ENCODE measurements at regions not wholly inside any gene's neighbourhood (a gene's known extent, or its start where the extent isn't known, plus 50 kb on each side); places are given as distances from the start of the nearest gene placed in this dataset.
"Not testable (repeated sequence)": the region's sequence is repeated elsewhere in the genome, so short reads cannot be mapped to it uniquely, and the experiment has no call there.

DNA sequence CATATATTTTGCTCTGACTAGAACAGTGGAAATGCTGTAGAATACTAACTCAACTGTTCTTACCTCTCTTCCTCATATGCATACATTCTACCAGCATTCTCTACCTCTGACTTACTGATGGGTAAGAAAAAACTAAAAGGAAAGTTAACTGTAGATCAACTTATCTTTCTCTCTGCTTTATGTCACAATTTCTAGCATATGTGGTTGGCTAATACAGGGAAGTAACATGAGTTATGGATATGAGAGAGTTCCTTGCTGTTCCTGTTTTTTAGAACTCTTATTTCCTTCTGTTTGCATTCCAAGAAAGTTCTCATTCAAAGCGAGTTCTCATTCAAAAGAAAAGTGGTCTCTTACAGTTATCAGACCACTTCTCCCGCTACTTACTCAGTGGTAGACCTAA lies 226.8 kb upstream of the SGK1 start:
- Histone ChIP-seq H3K4me3 (no peak overlapping the region), H3K36me3 (no peaks in the 10 kb centered on the region), H3K27ac (no peak overlapping the region), H3K27me3 (no peaks in the 10 kb centered on the region), H3K9me3 (no peaks in the 10 kb centered on the region), H3K4me1 (no peaks in the 10 kb centered on the region)
- no peak for DNase-seq
- TF ChIP-seq, protein P1, sequence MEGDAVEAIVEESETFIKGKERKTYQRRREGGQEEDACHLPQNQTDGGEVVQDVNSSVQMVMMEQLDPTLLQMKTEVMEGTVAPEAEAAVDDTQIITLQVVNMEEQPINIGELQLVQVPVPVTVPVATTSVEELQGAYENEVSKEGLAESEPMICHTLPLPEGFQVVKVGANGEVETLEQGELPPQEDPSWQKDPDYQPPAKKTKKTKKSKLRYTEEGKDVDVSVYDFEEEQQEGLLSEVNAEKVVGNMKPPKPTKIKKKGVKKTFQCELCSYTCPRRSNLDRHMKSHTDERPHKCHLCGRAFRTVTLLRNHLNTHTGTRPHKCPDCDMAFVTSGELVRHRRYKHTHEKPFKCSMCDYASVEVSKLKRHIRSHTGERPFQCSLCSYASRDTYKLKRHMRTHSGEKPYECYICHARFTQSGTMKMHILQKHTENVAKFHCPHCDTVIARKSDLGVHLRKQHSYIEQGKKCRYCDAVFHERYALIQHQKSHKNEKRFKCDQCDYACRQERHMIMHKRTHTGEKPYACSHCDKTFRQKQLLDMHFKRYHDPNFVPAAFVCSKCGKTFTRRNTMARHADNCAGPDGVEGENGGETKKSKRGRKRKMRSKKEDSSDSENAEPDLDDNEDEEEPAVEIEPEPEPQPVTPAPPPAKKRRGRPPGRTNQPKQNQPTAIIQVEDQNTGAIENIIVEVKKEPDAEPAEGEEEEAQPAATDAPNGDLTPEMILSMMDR (IDR thresholded peaks at IDR 0.05): no peak
- TF ChIP-seq POLR2A (IDR thresholded peaks at IDR 0.05): no peak
- intact Hi-C loops (cut with DNase I; ENCODE audit: low total_unique reads): no loop called here

DNA sequence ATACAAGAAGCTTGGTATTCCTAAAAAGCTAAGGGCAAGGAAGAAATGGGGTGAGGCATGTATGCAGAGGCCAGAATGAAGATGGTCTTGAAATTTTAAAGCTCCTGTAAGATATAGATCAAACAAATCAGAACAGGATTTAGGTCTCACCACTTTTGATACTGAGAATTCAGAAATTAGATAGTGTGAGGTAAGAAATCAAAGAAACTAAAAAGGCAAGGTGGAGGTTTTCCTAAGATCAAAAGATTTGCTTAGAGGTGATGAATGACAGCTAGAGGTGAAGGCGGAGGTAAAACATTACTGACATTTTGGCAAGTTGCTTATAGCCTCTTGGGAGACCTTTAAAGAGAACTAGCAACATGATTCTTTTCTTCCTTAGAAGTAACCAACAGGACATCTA lies 225.2 kb upstream of the SGK1 start:
- no peak for DNase-seq
- intact Hi-C loops (cut with DNase I; ENCODE audit: low total_unique reads): no loop called here
- TF ChIP-seq POLR2A (IDR thresholded peaks at IDR 0.05): no peak
- TF ChIP-seq, protein P1 (IDR thresholded peaks at IDR 0.05): no peak
- Histone ChIP-seq H3K36me3 (no peaks in the 10 kb centered on the region), H3K27ac (no peak overlapping the region), H3K27me3 (no peaks in the 10 kb centered on the region), H3K4me1 (no peaks in the 10 kb centered on the region), H3K4me3 (no peak overlapping the region), H3K9me3 (no peaks in the 10 kb centered on the region)

DNA sequence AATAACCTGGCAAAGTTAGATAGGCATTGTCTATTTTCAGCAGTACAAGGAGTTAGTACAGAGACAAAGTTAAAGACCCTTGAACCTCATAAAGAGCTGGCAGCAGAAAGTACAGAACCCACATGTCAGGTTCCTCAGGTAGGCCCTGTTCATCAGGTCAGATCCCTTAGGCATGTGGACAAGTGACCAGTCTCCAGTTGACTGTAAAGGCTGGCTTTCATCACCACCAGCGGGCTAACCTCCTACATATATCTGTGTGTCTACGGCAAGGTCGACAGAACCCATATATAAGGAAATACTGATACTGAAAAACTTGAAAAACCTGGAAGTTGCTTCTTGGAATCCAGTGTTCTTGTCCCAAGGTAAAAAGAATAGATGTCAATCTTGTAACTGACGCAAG lies 223.1 kb upstream of the SGK1 start:
- intact Hi-C loops (cut with DNase I; ENCODE audit: low total_unique reads): no loop called here
- no peak overlapping the region for H3K4me3 ChIP-seq
- no peak overlapping the region for H3K27ac ChIP-seq

DNA sequence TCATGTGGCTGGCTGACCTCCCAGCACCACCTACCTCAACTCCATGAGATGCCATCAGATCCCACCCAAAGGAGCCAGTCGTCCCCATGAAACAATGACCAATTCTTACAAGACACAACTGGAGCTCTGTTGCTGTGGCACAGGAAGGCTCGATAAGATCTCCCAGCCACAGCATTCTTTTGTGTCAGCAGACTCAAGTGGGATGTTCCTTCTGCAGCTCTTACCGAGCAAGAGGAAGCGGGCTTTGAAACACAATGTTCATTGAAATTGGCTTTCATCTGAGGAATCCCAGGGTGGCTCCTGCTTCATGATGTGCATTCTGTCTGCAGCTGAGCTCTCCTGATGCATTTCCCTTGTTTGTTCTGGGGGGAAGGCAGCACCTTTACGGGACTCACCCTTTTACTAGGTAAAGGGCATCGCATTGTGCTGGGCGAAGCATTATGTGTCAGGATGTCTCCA lies 222.0 kb upstream of the SGK1 start:
- no peaks in the 10 kb centered on the region for H3K4me1 ChIP-seq
- no peaks in the 10 kb centered on the region for H3K9me3 ChIP-seq
- DNase-seq: peak in 1 of 2 donors; percentile 22
- TF ChIP-seq, protein P1 (IDR thresholded peaks at IDR 0.05): no peak
- TF ChIP-seq POLR2A (IDR thresholded peaks at IDR 0.05): no peak
- intact Hi-C loops (cut with DNase I; ENCODE audit: low total_unique reads): no loop called here
- H3K4me3 ChIP-seq: no peak overlapping the region
- H3K27ac ChIP-seq: no peak overlapping the region
- no peaks in the 10 kb centered on the region for H3K36me3 ChIP-seq
- no peaks in the 10 kb centered on the region for H3K27me3 ChIP-seq

More for the DNA sequence above, 223.1 kb upstream of the SGK1 start:
- no peaks in the 10 kb centered on the region for H3K9me3 ChIP-seq
- DNase-seq: no peak
- no peaks in the 10 kb centered on the region for H3K27me3 ChIP-seq
- no peaks in the 10 kb centered on the region for H3K4me1 ChIP-seq
- H3K36me3 ChIP-seq: no peaks in the 10 kb centered on the region
- TF ChIP-seq POLR2A (IDR thresholded peaks at IDR 0.05): no peak
- TF ChIP-seq, protein P1 (IDR thresholded peaks at IDR 0.05): no peak

DNA sequence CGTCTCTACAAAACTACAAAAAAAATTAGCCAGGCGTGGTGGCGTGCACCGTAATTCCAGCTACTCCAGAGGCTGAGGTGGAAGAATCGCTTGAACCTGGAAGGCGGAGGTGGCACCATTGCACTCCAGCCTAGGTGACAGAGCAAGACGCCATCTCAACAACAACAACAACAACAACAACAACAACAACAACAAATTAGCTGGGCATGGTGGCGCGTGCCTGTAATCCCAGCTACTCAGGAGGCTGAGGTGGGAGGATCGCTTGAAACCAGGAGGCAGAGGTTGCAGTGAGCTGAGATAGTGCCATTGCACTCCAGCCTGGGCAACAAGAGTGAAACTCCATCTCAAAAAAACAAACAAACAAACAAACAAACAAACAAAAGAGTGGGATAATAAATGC lies 219.9 kb upstream of the SGK1 start:
- H3K36me3 ChIP-seq; intact Hi-C loops (cut with DNase I; ENCODE audit: low total_unique reads); H3K9me3 ChIP-seq; H3K27ac ChIP-seq; H3K4me3 ChIP-seq; H3K4me1 ChIP-seq; DNase-seq; H3K27me3 ChIP-seq: not testable (repeated sequence)

DNA sequence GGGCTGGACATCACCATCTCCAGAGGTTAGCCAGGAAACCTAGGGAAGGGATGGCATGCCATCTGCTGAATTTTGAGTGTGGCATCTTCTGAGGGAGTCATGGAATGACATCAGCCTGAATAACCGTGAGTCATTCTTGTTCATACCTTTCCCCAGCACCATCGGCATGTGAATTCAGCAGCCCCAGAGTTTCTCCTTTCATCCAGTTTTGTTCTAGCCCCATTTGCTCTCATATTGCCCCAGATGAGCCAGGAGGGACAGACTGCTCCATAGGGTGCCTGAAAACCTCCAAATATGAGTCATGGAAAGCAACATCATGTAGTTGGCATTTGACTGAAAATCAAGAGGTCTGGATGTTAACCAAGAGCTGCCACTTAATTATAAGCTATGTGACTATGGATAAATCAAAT lies 219.2 kb upstream of the SGK1 start:
- DNase-seq: no peak
- no peaks in the 10 kb centered on the region for H3K4me1 ChIP-seq
- H3K27ac ChIP-seq: no peak overlapping the region
- no peaks in the 10 kb centered on the region for H3K27me3 ChIP-seq
- intact Hi-C loops (cut with DNase I; ENCODE audit: low total_unique reads): no loop called here
- TF ChIP-seq, protein P1 (IDR thresholded peaks at IDR 0.05): no peak
- TF ChIP-seq POLR2A (IDR thresholded peaks at IDR 0.05): no peak
- no peak overlapping the region for H3K4me3 ChIP-seq
- H3K36me3 ChIP-seq: no peaks in the 10 kb centered on the region
- no peaks in the 10 kb centered on the region for H3K9me3 ChIP-seq

Data from uterus (tissue), 3 donors.